ENCODE measurements at regions not wholly inside any gene's neighbourhood (a gene's known extent, or its start where the extent isn't known, plus 50 kb on each side); places are given as distances from the start of the nearest gene placed in this dataset.

DNA sequence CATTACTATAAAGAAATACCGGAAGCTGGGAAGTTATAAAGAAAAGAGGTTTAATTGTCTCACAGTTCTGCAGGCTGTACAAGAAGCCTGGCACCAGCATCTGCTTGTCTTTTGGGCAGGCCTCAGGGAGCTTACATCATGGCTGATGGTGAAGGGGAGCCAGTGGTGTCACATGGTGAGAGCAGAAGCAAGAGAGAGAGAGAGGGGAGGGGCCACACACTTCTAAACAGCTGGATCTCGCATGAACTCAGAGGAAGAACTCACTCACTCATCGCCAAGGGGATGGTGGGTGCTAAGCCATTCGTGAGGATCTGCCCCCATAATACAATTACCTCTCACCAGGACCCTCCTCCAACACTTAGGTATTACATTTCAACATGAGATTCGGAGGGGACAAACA lies 51.8 kb upstream of the ANKRD34C start:
- DNase-seq = no peak

DNA sequence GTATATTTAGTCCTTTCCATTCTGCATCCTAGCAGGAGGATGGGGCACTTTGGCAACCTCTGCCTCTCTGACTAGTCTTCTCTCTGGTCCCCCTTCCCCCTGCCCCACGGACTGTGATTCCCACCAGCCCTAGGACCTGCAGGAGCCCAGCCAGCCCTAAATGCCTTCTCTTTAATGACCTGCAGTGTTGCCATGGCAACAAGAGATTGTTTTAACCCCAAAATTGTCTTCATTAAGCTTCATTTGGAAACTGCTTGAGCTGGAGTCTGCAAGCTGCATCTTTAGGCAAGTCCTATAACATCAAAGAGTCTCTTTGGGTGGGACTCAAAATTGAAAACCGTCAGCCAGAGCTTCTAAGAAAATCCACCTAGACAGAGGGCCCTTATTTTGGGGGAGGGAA lies 59.7 kb upstream of the ANKRD34C start:
- DNase-seq = no peak

DNA sequence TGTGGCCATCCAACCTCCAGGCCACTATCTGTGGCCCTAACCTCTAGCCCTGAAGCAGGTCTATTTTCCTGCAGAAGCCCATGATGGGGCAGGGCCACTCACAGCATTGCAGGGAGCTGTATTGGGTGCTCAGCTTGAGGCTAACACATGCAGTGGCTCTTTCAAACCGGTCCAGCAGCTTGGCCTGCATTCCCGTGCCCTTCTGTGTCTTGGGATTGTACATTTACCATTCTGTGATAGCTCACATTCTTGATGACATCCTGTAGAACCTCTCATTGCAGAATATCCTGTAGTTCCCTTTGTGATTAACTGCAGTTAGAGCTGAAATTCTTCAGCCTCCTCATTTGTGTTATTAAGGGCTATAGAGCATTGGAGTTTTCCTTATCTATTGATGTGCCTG lies 60.8 kb upstream of the ANKRD34C start:
- DNase-seq = no peak

DNA sequence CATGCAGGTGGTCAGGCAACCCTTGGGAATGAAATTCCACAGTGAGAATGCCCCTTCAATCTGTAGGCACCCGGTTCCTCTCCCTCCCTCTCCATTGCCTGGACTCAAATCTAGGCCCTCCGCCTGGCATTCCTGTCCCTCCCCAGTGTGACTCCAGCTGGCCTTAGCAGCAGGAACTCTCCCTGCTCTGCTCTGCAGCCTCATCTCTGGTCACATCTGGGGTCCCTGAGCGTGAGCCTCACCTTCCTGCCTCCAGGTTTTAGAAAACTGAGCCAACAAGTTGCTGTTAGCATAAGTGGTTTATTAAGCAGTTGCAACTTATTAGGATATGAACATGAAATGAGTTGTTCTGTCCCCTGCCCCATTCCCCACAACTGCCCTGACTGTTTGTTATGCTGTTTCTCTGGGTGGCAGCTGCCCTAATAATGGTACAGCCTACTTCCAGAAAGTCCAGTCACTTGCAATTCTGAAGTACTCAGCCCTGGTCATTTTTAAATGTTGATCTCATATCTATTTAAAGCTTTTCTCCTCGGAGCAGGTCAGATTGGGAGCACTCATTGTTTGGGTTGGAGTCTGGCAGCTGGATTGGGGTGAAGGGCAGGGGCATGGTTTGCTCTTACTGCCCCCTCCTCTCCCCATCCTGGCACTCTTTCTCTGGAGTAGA lies 63.0 kb upstream of the ANKRD34C start:
- DNase-seq = no peak

DNA sequence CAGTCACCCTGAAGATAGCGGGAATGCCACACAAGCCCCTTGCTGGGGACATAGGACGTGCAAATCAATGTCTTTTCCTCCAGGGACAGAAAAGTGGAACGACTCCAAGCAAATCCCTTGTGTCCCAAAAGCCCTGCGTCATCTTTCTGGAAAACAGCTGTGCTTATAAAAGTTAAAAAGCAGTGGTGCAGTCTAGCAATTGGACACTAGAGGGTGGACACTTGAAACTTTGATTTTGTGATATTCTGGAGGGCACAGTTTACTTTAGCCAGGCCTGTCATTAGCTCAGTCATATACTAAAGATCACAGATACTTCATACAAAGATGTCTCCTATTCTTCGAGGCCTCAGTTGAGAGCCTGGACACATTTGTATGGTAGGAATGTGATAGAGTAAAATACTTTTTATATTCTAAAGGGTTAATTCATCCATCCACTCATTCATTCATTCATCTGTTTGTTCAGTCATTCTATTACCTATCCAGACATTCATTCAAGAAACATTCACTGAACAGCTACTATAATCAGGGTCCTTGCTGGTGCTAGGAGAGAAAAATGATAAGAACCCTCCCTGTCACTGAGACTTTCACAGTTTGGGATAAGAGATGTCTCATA lies 63.8 kb upstream of the ANKRD34C start:
- DNase-seq = no peak

DNA sequence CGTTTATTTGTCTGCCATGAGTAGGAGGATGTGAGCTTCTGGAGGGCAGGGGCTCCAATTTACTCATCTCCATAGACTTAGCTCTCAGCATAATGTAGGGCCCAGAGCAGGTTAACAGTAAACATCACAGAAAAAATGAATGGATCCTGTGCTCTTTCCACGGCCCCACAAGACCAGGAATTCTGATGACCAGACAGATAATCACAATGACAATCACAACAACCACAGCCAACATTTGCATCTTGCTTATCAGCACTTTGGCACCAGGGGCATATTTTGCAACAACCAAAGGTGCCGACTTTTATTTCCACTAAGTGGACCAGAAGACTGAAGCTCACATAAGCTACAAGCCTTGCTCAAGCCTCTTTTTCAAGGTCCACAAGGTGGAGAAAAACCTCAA lies 68.9 kb upstream of the ANKRD34C start:
- no peak for DNase-seq

DNA sequence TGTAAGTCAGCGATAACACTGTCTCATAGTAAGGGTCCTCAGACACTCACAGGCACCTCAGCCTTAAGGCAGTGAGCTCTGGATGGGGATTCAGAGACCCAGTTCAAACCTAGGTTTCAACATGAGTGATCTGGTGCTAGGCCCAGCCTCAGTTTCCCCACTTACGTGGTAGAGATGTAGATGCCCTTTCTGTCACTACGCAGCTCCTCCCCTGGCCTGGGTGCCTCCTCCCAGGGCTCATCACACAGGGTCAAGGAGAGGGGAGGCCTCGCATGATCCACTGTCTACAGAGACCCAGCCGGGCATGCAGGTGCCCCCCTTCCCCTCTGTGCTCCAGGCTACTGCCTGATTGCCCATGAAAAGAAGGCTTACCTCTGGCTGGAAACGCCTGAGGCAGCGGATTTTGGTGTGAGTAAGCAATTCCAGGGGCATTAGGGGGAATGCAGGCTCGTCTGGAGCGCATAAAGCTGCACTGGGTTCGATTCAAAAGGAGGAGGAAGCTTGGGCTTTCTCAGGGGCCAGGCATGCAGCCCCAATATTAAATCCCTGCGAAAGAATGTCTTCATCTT lies 69.8 kb upstream of the ANKRD34C start:
- no peak for DNase-seq

DNA sequence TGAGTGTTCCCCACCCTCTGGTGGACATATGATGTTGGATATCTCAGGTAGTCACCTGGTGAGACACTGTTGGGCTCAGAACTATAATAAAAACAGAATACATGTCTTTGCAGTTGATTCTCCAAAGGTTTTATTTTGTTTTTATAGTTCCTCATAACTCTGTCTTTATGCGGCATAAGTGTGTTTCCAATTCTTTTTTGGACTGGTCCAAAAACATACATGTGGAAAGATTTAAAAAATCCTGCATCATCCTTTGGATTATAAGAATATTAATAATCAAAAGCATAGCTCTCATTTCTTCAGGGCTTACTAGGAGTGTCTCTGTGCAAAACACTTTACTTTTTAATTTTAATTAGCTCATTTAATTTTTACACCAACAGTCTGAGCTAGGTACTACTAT lies 71.0 kb upstream of the ANKRD34C start:
- DNase-seq = no peak

DNA sequence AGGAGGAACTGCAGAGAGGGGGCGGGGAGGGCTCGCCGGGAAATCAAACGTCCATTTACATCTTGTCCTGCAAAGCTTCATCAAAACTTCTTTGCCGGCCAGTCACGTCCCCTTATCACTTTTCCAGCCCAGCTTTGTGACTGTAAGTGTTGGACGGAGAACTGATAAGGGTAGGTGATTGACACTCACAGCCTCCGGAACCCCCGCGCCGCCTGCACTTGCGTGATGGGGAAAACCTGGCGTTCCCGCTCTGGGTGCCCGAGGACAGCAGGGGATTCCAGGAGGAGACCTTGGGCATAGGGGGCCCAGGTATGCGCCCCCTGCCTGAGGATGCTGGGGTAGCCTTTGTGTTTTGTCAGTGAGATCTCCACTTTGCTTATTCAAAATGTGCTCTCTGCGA lies 72.8 kb upstream of the ANKRD34C start:
- DNase-seq = no peak

DNA sequence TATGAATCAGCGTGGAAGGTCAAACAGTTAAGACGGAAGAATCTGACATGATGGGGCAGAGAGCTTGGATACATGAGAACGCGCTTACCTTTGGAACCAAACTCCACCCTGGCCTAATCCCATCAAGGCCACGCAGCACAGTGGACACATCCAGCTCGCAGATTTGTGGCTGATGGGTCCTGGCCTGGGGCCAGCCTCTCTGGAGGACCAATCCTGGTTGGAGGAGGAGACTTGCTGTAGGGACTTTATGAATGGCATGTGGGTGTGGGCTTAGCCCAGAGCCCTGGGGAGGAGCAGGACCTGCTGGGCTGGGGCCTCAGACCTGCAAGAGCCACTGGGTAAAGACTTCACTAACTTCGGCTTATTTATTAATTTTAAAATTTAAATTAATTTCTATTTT lies 73.4 kb upstream of the ANKRD34C start:
- no peak for DNase-seq

DNA sequence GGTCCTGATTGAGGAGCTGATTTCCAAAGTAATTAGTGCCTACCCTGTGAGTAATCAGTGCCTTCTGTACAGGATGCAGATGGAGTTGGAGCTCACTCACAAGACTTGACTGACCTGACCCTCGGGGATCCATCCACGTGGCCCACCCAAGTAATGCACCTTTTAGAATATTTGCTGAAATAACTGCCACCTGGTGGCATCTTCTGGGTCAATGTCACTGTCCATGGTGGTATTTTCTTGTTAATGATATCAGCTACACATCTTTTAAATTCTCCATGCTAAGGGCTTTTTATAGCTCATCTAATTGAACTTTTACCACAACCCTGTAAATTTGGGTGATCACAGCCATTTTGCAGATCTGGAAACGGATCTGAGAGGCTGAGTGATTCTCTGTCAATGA lies 74.3 kb upstream of the ANKRD34C start:
- DNase-seq = no peak

DNA sequence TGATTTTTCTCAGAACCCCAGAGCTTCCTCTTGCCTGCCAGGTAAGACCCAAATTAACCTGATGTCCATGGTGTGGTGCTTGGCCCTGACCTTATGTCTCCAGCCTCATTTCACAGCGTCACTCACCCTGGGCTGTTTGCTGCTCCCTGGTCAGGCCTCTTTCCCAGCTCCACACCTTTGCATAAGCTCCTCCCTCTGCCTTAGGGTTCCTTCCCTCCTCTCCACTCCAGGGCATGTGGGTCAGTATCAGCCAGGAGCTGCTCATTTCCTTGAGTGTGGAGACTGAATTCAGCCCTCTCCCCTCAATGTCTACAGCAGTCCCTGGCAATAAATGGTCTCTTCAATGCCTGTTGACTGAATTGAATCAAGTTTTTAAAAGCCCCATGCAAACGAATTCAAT lies 75.6 kb upstream of the ANKRD34C start:
- DNase-seq = no peak

DNA sequence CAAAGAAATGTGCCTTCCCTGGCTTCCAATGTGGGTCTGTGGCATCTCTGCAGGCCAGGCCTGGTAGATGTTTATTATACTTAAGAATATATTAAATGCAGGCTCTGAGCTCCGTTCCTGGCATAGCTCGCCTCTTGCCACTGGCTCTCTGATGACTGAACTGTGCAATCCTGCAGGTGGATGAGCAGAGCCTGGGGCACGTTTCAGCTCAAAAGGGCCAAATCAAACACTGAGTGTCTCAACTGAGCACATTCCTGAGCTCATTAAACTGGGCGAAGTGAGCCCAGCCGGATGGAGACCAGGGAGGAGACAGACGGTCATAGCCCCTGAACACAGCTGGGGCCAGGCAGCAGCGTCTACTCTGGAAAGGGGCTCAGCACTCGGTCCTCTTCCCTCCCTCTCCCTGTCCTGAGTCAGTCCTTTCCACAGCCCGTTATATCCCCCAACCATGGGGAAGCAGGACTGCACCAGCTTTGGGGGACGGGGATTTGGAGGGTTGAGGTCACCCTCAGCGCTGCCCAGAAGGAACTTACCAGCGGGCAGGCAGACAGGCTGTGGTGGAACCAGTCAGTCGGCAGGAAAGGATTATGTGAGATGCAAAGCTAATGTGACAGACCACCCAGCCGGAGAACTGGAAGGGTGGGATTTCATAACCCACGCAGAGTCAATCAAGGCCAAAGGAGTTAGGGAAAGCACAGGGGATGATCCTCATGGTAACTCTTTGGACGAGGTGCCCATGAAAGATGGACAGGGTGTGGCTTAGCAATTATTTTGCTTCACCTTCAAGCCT lies 77.4 kb upstream of the ANKRD34C start:
- DNase-seq = no peak

DNA sequence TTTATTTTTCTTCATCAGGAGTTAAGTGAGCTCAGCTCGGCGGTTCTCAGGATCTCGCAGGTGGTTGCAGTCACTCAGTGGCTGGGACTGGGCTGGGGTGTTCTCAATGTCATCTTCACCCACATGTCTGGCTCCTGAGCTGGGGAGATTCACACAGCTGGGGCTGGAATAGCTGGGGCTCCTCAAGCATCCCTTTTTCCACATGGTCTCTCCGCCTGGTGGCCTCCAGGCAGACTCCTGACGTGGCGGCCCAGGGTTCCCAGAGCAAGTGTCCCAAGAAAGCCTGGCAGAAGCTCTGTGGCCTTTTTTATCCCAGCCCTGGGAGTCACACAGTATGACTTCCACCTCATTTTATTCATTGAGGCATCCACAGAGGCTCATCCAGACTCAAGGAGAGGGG lies 84.1 kb upstream of the ANKRD34C start:
- no peak for DNase-seq

DNA sequence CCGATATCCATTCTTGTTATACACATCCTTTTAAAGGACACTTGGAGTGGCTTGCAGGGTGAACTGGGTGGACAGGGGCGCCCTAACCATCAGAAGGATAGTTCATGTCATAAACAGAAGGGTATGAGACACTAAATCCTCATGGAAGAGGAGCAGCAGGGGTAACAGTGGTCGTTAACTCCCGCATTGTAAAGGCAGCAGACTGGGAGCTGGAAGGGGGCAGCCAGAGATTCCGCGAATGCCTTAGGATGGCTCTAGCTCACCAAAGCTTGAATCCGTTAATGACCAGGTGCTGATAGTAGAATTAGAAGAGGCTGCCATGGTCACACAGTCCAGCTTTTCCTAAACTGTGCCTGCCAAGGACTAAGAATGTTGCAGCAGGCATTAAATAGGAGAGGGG lies 85.2 kb upstream of the ANKRD34C start:
- no peak for DNase-seq

DNA sequence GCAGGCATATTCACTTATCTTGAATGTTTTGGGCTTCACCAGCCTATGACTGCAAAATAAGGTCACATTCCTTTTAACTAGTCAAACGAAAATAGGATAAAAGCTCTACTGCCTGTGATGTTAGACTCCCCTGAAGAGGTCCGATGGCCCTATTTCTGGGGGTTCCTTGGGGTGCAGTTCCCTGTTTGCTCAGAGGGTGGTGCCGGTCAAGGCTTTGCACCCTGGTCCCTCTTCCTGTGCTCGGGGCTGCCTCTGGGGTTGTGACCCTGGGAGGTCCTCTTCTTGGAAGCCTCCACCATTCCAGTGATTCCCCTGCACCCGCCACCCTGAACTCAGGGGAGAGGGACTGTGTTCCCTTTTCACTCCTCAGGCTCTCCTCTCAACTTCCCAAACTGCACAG lies 86.7 kb upstream of the ANKRD34C start:
- DNase-seq = no peak

DNA sequence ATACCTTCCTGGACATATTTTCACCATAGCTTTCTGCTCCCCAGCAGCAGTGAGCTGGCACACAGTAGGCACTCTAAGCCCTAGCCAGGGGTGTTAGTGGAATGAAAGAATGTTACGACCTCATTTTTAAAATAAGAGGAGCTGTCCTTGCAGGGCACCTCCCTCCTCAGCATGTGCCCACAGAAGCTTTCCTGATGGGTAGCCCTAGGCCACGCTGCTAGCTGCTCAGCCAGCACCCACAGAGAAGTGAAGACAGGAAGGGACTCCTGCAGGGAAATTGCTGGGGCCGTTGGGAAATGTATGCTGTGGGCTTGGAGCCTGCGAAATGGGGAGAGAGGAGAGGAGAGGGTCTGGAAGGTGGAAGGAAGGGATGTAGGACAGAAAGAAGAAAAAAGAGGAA lies 87.3 kb upstream of the ANKRD34C start:
- DNase-seq = no peak

DNA sequence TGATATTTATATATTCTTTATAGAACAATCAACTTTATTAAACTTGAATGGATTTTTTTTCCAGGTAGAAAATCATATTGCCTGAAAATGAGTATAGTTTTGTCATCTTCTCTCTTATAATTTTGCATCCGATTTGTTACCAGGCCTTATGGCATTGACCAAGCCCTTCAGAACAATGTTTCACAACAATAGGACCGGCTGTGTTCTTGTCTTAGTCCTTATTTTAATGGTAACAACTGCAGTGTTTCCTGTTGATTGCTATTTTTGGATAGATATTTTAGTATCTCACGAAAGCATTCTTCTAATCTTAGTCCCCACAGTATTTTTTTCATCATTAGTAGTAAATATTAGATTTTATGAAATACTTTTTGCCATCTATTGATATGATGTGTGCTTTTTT lies 88.1 kb upstream of the ANKRD34C start:
- no peak for DNase-seq

DNA sequence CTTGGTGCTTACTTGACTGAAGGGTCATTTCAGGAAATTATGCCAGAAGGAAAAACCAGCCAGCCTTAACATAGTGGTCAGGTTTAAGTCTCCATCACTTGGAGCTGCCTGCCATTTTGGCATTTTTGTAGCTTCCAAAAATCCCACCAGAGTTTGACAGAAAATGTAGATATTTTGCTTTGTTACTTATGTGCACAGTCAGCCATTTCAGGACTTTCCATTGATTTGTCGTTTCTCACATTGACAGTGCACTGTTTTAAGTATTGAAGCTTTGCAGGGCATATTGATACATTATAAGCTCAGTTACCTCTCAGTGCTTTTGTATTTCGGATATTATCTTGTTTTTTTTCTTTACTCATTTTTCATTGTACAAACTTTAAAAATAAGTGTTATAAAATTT lies 89.0 kb upstream of the ANKRD34C start:
- DNase-seq = no peak

DNA sequence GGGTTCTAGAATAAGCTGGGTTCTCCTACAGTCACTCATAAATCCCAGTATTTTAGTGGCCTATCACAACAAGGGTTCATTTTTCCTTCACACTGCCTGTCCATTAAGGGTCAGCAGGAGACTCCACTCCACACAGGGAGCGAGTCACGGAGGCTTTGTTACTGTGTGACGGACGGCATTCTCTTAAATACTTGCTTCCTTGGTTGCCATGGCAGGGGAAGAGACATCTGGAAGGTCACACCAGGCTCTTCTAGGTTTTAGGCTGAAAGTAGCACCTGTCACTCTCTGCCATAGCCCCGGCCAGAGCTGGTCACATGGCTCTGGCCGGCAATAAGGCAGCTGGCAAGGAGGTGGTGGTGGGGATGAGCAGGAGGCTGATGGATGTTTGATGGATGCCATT lies 89.4 kb upstream of the ANKRD34C start:
- no peak for DNase-seq

DNA sequence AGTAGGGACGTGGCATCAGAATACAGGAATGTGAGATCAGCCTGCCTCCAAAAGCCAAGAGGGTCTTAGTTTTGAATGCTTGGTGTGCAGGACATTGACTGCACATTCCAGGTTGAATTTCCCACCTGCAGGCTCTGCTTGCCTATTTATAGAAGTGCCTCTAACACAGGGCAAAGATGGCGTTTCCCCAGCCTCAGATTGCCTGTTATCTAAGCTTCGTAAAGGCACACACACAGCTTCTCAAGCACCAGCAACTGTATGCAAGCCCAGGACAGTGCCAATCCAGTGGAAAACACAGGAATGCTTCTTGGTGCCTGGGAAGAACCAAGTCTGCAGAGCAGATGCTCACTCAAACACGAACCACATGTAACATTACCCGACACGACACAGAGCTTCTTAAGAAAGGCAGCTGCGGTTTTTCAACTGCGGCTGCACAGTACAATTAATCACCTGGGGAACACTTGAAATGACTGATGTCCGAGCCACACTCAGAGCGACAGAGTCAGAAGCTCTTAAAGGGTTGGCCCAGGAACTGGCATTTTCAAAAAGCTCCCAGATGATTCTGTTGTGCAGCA lies 90.0 kb upstream of the ANKRD34C start:
- no peak for DNase-seq

DNA sequence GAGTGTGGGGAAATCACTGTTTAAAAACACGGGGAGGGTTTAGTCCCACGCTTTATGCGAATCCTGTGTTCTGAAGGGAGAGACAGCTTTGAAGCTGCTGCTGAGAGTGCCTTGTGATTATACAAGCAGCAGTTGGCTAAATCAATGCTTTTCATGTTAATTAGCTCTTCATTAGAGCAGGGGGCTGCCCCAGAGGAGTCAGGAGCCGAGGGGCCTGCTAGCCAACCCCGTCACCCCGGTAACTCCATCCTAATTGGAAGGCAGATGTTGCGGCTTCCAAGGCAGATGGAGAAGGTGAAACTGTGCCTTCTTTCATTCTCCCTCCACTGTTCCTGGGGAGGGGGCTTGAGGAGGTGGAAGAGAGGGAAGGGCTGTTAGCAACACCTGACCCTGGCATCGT lies 92.4 kb upstream of the ANKRD34C start:
- no peak for DNase-seq

DNA sequence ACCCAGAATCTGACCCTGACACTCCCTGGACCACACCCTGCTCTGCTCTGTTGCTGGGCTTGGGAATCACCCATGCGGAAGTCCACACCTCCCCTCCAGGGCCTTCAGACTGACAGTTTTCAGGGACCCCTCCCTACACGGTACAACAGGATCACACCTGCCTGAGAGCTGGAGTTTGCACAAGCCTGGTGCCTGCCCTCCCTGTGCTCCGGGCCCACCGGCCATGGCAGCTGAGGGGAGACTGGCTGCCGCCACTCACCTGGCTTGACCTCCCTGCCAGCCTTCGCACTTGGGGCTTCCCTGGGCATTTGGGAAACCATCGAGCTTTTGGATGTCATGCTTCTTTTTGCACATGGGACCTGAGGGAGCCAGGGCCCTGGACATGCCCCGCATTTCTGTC lies 95.9 kb upstream of the ANKRD34C start:
- no peak for DNase-seq

DNA sequence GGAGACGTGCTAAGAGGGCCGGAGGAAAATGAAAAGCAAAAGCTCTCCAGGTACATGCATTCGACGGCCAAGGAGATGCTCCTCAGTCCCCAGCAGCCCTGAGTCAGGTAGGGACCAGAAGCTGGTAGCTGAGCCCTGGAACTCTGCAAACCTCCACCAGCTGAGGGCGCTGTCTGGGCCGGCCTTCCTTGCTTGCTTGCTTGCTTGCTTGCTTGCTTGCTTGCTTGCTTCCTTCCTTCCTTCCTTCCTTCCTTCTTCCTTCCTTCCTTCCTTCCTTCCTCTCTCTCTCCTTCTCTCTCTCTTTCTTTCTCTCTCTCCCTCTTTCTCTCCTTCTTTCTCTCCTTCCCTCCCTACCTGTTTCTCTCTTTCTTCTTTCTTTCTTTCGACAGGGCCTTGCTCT lies 94.6 kb upstream of the RASGRF1 start:
- DNase-seq = no peak
